CD4-positive, alpha-beta T cell (primary cell): ENCODE measurements at regions not wholly inside any gene's neighbourhood (a gene's known extent, or its start where the extent isn't known, plus 50 kb on each side); places are given as distances from the start of the nearest gene placed in this dataset.

Experiments used
- ATAC-seq: fragments of 200-7000 bp; cut with Tn5 transposase; one replicate; pipeline ENCODE4 v1.10.0; 2022; ENCODE audit warnings: mild to moderate bottlenecking; ENCODE audit not compliant: poor library complexity
- CTCF ChIA-PET: fragments of 350-600 bp; sonication (Branson Sonifier 250); formaldehyde crosslinking; loops from one replicate; lab custom pipeline; 2021; ENCODE audit warnings: antibody characterized with exemption, inconsistent platforms; lab: Charles Lee
- POLR2A ChIA-PET: fragments of 350-600 bp; sonication (Branson Sonifier 250); formaldehyde crosslinking; loops from one replicate; lab custom pipeline; 2021; ENCODE audit warnings: antibody characterized with exemption, inconsistent platforms; lab: Charles Lee
- DNase-seq, 14 experiments: peaks; one replicate each; pipeline ENCODE4 v3.0.0-alpha.2; 2013 to 2020; ENCODE audit warnings: mixed read lengths in 2 of 14
- H3K27ac ChIP-seq, 2 donors: one replicate each; pipeline versions ENCODE4 v1.5.1 to v1.7.0; 2013; ENCODE audit warnings: low read length in 2 of 2, low read depth in 1 of 2, mild to moderate bottlenecking in 1 of 2
- H3K27me3 ChIP-seq, 2 experiments: 1 replicate in 1 of 2; 2 replicates in 1 of 2; pipeline versions ENCODE4 v1.6.1 to v1.7.0; 2013; ENCODE audit warnings: low read length in 2 of 2, control low read depth in 1 of 2, mild to moderate bottlenecking in 1 of 2, moderate library complexity in 1 of 2; ENCODE audit not compliant: insufficient read depth in 2 of 2, control insufficient read depth in 1 of 2
- H3K36me3 ChIP-seq: one replicate; pipeline ENCODE4 v1.6.1; 2013; ENCODE audit warnings: low read length, control low read depth; ENCODE audit not compliant: insufficient read depth
- H3K4me1 ChIP-seq: one replicate; pipeline ENCODE4 v1.6.1; 2013; ENCODE audit warnings: low read length, control low read depth; ENCODE audit not compliant: insufficient read depth
- H3K4me3 ChIP-seq: one replicate; pipeline ENCODE4 v1.5.1; 2013; ENCODE audit warnings: mild to moderate bottlenecking, low read length, moderate library complexity
- H3K9me3 ChIP-seq, 2 experiments: 1 replicate in 1 of 2; 2 replicates in 1 of 2; pipeline versions ENCODE4 v1.6.1 to v1.7.0; 2013; ENCODE audit warnings: low read length in 2 of 2, mild to moderate bottlenecking in 2 of 2, control low read depth in 1 of 2, moderate library complexity in 1 of 2; ENCODE audit not compliant: control insufficient read depth in 1 of 2, insufficient read depth in 1 of 2
- H3K27ac Mint-ChIP-seq: one replicate; pipeline ENCODE4 v1.8.0; 2020; ENCODE audit warnings: mixed read lengths
- H3K27me3 Mint-ChIP-seq: one replicate; pipeline ENCODE4 v1.8.0; 2021; ENCODE audit warnings: mixed read lengths
- H3K36me3 Mint-ChIP-seq: one replicate; pipeline ENCODE4 v1.8.0; 2021; ENCODE audit warnings: low read depth, mixed read lengths
- H3K4me1 Mint-ChIP-seq: one replicate; pipeline ENCODE4 v1.8.0; 2021; ENCODE audit warnings: low read depth, mixed read lengths
- H3K4me3 Mint-ChIP-seq: one replicate; pipeline ENCODE4 v1.8.0; 2020; ENCODE audit warnings: mild to moderate bottlenecking, mixed read lengths
- H3K9me3 Mint-ChIP-seq: one replicate; pipeline ENCODE4 v1.8.0; 2020; ENCODE audit warnings: mixed read lengths
- intact Hi-C, 2 experiments: fragments of 100-400 bp; cut with DNase I in 1 of 2; cut with micrococcal nuclease in 1 of 2; formaldehyde crosslinking; loops; one replicate each; pipeline versions ENCODE4 v1.15.1 to v1.9.0; 2023 to 2025; cut with DNase I, micrococcal nuclease
- TF ChIP-seq, protein P1 (sequence below): fragments of 200-600 bp; IDR thresholded peaks from one replicate; pipeline ENCODE4 v1.8.0; 2022; ENCODE audit warnings: antibody characterized with exemption, mild to moderate bottlenecking

- TF ChIP-seq, protein P1, sequence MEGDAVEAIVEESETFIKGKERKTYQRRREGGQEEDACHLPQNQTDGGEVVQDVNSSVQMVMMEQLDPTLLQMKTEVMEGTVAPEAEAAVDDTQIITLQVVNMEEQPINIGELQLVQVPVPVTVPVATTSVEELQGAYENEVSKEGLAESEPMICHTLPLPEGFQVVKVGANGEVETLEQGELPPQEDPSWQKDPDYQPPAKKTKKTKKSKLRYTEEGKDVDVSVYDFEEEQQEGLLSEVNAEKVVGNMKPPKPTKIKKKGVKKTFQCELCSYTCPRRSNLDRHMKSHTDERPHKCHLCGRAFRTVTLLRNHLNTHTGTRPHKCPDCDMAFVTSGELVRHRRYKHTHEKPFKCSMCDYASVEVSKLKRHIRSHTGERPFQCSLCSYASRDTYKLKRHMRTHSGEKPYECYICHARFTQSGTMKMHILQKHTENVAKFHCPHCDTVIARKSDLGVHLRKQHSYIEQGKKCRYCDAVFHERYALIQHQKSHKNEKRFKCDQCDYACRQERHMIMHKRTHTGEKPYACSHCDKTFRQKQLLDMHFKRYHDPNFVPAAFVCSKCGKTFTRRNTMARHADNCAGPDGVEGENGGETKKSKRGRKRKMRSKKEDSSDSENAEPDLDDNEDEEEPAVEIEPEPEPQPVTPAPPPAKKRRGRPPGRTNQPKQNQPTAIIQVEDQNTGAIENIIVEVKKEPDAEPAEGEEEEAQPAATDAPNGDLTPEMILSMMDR = no peak
- DNase-seq (no peak), ATAC-seq (no peak)
- H3K36me3 ChIP-seq = no peaks in the 10 kb centered on the region
- H3K36me3 Mint-ChIP-seq = no peaks in the 10 kb centered on the region
- peaks cover 5% of the 10 kb centered on the region for H3K27me3 Mint-ChIP-seq
- no peak overlapping the region for H3K27ac Mint-ChIP-seq
- intact Hi-C loops = no loop called here
- no peak overlapping the region for H3K27ac ChIP-seq
- H3K4me1 ChIP-seq = no peaks in the 10 kb centered on the region
- H3K4me1 Mint-ChIP-seq = no peaks in the 10 kb centered on the region
- POLR2A ChIA-PET = no interaction called here
- peaks cover 8% of the 10 kb centered on the region for H3K9me3 Mint-ChIP-seq
- H3K4me3 Mint-ChIP-seq = no peak overlapping the region
- CTCF ChIA-PET = interaction anchor here (0.9 kb wide), 1 partner anchor 13 kb away, joined by 3 read pairs; no protein-coding TSS in a partner anchor
- H3K27me3 ChIP-seq = no peaks in the 10 kb centered on the region
- no peaks in the 10 kb centered on the region for H3K9me3 ChIP-seq
- no peak overlapping the region for H3K4me3 ChIP-seq
These were observed 191.7 kb upstream of the STK17B start for GRCh38 chr2:196362973-196363549.

GRCh38 chr2:196365145-196365544, 193.8 kb upstream of the STK17B start:
- Histone ChIP-seq H3K4me1 (no peaks in the 10 kb centered on the region), H3K4me3 (no peak overlapping the region), H3K9me3 (no peaks in the 10 kb centered on the region), H3K27me3 (no peaks in the 10 kb centered on the region), H3K27ac (no peak overlapping the region), H3K36me3 (no peaks in the 10 kb centered on the region)
- POLR2A ChIA-PET = no interaction called here
- no peak for DNase-seq
- TF ChIP-seq, protein P1 = no peak
- H3K27ac Mint-ChIP-seq = no peak overlapping the region
- no peak for ATAC-seq
- H3K9me3 Mint-ChIP-seq = peaks cover 16% of the 10 kb centered on the region
- no peaks in the 10 kb centered on the region for H3K36me3 Mint-ChIP-seq
- intact Hi-C loops = no loop called here
- H3K4me3 Mint-ChIP-seq = no peak overlapping the region
- H3K27me3 Mint-ChIP-seq = no peaks in the 10 kb centered on the region
- H3K4me1 Mint-ChIP-seq = no peaks in the 10 kb centered on the region
- CTCF ChIA-PET = no interaction called here

GRCh38 chr2:196365923-196366322, 194.5 kb upstream of the STK17B start:
- ATAC-seq = no peak
- H3K4me3 ChIP-seq = no peak overlapping the region
- DNase-seq = no peak
- no peaks in the 10 kb centered on the region for H3K36me3 ChIP-seq
- Mint-ChIP-seq H3K4me3 (no peak overlapping the region), H3K27me3 (no peaks in the 10 kb centered on the region), H3K4me1 (no peaks in the 10 kb centered on the region), H3K36me3 (no peaks in the 10 kb centered on the region), H3K27ac (no peak overlapping the region), H3K9me3 (peaks cover 16% of the 10 kb centered on the region)
- H3K27me3 ChIP-seq = no peaks in the 10 kb centered on the region
- no peak overlapping the region for H3K27ac ChIP-seq
- CTCF ChIA-PET = no interaction called here
- POLR2A ChIA-PET = no interaction called here
- H3K9me3 ChIP-seq = no peaks in the 10 kb centered on the region
- intact Hi-C loops = no loop called here
- TF ChIP-seq, protein P1 = no peak
- H3K4me1 ChIP-seq = no peaks in the 10 kb centered on the region
